KMS-11 (cell line): ENCODE measurements at regions not wholly inside any gene's neighbourhood (a gene's known extent, or its start where the extent isn't known, plus 50 kb on each side); places are given as distances from the start of the nearest gene placed in this dataset.

ENCODE experiments used
- H2AFZ ChIP-seq: fragments of 200-600 bp; sonication (generic); 2 replicates; pipeline ENCODE4 v1.6.1; 2016; ENCODE audit warnings: antibody characterized with exemption, mixed run types, low read depth
- H3K27ac ChIP-seq: fragments of 200-600 bp; sonication (generic); 2 replicates; pipeline ENCODE4 v1.6.1; 2016; ENCODE audit warnings: mild to moderate bottlenecking, mixed run types
- H3K27me3 ChIP-seq: fragments of 200-600 bp; sonication (generic); 2 replicates; pipeline ENCODE4 v1.6.1; 2017; ENCODE audit warnings: mild to moderate bottlenecking, low read depth, mixed run types, moderate library complexity; ENCODE audit not compliant: insufficient read depth
- H3K36me3 ChIP-seq: fragments of 200-600 bp; sonication (generic); 2 replicates; pipeline ENCODE4 v1.6.1; 2017; ENCODE audit warnings: mild to moderate bottlenecking, mixed run types; ENCODE audit not compliant: insufficient read depth
- H3K4me1 ChIP-seq: fragments of 200-600 bp; sonication (generic); 2 replicates; pipeline ENCODE4 v1.6.1; 2016; ENCODE audit warnings: mild to moderate bottlenecking, low read depth, mixed run types; ENCODE audit not compliant: poor library complexity, severe bottlenecking
- H3K4me2 ChIP-seq: fragments of 200-600 bp; sonication (generic); 2 replicates; pipeline ENCODE4 v1.7.0; 2016; ENCODE audit warnings: mild to moderate bottlenecking, mixed run types
- H3K4me3 ChIP-seq: fragments of 200-600 bp; sonication (generic); IDR thresholded peaks from 2 replicates; pipeline ENCODE4 v1.6.1; 2017; ENCODE audit warnings: low read depth, low read length, mixed read lengths; ENCODE audit not compliant: insufficient read depth
- H3K79me2 ChIP-seq: fragments of 200-600 bp; sonication (generic); 2 replicates; pipeline ENCODE4 v1.6.1; 2016; ENCODE audit warnings: low read depth, mixed run types; ENCODE audit not compliant: insufficient read depth
- H3K9ac ChIP-seq: fragments of 200-600 bp; sonication (generic); 2 replicates; pipeline ENCODE4 v1.6.1; 2016; ENCODE audit warnings: mild to moderate bottlenecking, mixed run types
- H4K20me1 ChIP-seq: fragments of 200-600 bp; sonication (generic); 2 replicates; pipeline ENCODE4 v1.6.1; 2016; ENCODE audit warnings: mild to moderate bottlenecking, mixed run types; ENCODE audit not compliant: insufficient read depth
- CTCF ChIP-seq: fragments of 200-600 bp; sonication (generic); conservative IDR thresholded peaks from 2 replicates; pipeline ENCODE4 v1.6.1; 2017; ENCODE audit warnings: low read depth, mild to moderate bottlenecking, antibody characterized with exemption, low read length, moderate library complexity, mixed read lengths

- Histone ChIP-seq H3K4me3 (no peak overlapping the region), H4K20me1 (no peaks in the 10 kb centered on the region), H2AFZ (no peak overlapping the region), H3K27me3 (no peaks in the 10 kb centered on the region), H3K27ac (no peak overlapping the region), H3K9ac (no peak overlapping the region), H3K4me2 (no peak overlapping the region), H3K36me3 (no peaks in the 10 kb centered on the region), H3K79me2 (no peaks in the 10 kb centered on the region), H3K4me1 (no peaks in the 10 kb centered on the region)
- TF ChIP-seq CTCF, result no peak
Observed at GRCh38 chr11:8313504-8314090, 49.9 kb upstream of the LMO1 start.
